ENCODE measurements at regions not wholly inside any gene's neighbourhood (a gene's known extent, or its start where the extent isn't known, plus 50 kb on each side); places are given as distances from the start of the nearest gene placed in this dataset.

DNA sequence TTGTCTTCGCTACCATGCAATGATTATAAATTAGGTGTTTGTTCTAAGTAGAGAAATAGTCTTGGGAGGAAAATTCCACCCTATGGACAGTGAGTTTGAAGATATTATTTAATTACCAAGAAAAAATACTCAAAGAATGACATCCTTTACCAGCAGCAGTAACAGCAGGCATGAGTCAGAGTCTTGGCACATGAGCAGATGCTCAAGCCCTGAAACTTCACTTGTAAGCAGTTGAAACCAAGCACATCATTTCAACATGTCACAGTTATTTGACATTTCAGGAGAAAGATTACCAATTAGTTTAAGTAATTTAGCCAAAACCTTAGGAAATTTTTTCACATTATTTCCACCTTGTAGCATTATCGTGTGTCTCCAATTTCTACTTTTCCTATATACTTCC is 99.2 kb downstream of the C12orf50 start:
- FAIRE-seq = no peak
- no peak for DNase-seq (ENCODE audit: low spot score in 2 of 2)

DNA sequence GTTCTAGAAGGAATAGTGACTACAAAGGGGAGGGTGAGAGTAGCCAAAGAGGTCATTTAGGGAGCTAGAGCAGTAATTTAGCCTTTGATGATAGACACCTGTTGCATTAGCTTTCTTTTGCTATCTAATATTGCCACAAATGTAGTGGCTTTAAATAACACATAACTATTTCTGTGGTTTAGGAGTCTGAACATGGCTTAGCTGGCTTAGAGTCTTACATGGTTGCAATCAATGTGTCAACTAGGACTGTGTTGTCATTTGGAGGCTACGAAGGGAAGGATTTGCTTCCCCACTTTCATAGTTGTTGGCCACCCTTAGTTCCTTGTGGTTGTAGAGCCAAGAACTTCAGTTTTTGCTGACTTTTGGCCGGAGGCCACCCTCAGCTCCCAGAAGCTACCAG is 99.9 kb downstream of the C12orf50 start:
- no peak for FAIRE-seq

DNA sequence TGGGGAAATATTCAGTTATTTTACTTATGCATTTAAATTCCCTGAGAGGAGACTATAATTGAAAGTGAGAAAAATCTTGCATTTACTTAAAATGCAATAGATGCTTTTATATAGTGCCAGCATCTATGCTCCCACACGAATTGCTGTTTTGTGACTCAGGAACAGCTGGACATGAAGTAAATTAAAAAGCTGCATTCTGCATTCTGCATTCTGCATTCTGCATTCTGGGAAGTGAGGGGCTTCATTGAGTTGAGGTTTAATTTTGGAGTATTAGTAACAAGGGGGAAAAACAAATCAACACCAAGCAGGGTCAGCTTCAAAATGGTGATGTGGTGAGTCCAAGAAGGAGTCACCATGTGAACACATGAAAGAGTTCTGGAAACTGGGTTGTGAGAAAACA is 101.2 kb downstream of the C12orf50 start:
- no peak for FAIRE-seq

More for the DNA sequence above, 99.9 kb downstream of the C12orf50 start:
- no peak for DNase-seq (ENCODE audit: low spot score in 2 of 2)

DNA sequence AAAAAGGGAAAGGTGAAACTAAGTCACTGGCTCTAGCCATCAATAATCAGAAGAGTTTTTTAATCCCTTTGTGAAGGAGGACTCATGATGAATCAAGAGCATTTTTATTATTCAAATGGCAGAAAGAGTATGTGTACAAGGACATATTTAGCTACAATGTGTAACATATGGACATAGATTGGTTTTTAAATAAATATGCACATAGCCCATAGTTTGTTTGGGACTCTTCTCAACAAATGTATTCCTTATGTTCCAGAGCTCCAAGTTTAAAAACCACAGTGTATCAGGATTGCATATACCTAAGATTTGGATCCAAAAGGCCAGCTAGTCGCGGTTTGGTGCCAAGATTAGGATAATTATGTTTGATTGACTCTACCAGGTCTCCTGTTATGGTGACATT is 104.2 kb downstream of the C12orf50 start:
- no peak for DNase-seq (ENCODE audit: low spot score in 2 of 2)

More for the DNA sequence above, 101.2 kb downstream of the C12orf50 start:
- DNase-seq (ENCODE audit: low spot score in 2 of 2) = no peak

DNA sequence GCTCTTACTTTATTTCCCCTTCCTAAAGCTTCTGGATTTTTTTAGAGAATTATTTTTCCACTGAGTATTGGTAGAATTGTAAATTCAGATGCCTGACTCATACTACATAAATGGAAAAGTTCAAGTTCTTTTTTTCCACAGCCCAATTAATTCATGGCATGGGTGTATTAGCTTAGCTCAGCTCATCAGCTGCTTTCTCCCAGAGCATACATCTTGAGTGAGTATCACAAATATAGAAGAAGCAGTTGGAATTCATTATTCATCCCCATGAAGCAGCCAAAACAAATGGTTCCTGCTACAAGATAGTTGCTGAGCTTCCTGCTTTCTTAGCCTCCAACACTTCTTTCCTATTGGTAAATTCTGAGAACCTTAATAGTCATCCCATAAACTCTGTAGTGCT is 105.1 kb downstream of the C12orf50 start:
- FAIRE-seq (no peak), DNase-seq (ENCODE audit: low spot score in 2 of 2) (no peak)

More for the DNA sequence above, 104.2 kb downstream of the C12orf50 start:
- FAIRE-seq = no peak

DNA sequence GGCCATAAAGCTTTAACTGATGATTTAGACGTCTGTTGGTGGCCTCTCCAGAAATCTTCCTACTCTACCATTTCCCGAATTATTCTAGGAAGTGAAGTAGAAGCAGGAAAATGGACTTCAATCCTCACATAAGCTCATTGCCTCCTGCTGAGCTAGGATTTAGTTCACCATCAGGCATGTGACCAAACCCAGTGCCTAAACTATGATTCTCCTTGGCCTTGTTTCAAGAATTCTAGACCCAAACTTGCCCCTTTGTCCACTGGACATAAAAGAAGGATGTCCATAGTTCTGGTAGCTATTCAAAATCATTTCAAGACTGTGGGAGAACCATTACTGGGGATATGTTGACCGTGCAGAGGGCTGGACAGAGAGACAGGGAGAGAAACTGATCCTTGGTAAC is 105.8 kb downstream of the C12orf50 start:
- FAIRE-seq (no peak), DNase-seq (ENCODE audit: low spot score in 2 of 2) (no peak)

DNA sequence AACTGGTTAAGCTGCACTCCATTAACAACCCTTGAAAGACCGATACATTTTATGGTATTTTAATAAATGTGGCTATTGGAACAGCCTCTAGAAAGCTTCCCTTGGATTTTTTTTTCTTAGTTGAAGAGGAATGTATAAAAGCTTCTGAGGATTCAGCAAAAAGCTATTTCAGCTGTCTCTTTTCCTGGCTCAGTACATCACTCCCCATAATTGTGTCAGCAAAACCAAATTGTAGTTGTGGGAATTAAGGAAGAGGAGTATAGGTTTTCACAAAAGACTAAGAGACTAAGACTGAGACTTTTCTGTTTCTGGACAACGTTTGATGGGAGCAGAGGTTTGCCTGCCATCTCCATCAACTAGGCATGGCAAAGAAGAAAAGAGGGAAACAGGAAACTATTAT is 106.5 kb downstream of the C12orf50 start:
- FAIRE-seq (no peak), DNase-seq (ENCODE audit: low spot score in 2 of 2) (no peak)

DNA sequence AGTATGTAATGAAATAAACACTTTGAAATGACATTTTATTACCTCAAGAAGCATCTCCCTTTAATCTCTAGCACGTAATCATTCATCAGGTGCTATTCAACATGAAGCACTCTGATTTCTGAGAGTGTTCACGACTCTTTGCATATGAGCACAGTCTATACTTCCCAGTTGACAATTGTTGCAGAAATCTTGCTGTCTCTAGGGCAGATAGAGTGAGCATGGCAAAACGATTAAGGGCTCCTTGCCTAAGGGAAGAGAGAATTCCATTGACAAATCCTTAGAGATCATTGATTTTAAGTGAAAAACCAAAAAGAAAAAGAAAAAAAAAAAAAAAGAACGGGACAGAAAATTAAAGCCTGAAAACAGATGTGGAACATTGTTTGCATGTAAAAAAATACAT is 107.6 kb downstream of the C12orf50 start:
- no peak for DNase-seq (ENCODE audit: low spot score in 2 of 2)
- FAIRE-seq = no peak

DNA sequence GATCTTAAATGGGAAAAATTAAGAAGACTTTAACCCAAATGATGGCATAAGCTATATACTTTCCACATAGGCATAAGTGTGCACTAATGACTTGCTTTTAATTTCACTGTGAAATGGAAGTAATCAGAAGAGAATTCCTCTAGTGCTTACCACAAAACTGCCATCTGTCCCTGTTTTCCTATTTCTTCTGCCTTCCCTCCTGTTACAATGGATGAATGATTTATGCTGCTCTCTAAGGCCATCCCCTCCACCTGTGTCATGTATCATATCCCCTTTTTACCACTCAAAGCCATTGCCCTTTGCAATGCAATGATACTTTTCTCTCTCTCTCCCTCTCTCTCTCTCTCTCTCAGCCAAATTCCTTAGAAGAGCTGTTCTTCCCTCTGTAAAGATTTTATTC is 109.1 kb downstream of the C12orf50 start:
- DNase-seq (ENCODE audit: low spot score in 2 of 2) = no peak
- no peak for FAIRE-seq

DNA sequence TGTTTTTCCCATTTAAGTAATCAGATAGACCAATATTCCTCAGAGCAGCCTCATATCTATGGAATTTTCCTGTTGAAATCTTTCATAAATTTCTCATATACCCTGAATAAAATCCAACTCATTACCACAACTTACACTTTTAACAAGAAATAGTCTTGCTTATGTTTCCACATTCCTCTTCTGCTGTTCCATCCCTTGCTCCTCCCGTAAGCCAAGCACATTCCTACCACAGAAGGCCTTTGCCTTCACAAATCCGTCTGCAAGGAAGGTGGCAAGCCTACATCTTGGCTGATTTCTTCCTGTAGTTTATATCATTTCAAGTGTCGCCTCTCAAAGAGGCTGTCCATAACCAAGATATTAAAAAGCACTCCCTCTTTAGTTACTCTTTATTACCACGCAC is 127.7 kb downstream of the C12orf50 start:
- FAIRE-seq (no peak), DNase-seq (ENCODE audit: low spot score in 2 of 2) (no peak)

DNA sequence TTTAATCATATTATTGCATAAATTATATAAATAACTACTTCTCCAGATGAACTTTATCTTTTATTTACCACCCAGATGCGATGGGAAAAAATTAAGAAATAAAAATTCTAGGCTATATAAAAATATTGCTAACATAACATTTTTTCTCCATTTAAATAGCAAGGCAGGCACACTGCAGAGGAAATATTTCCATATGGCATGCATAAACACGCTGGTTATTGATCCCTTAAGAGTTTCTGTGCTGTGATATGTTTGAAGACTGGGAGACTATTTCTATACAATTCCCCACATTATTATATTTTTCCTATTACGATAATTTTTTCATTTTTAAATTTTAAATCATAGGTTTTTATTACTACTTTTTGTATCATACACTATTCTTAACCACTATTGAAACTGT is 131.5 kb downstream of the C12orf50 start:
- FAIRE-seq (no peak), DNase-seq (ENCODE audit: low spot score in 2 of 2) (no peak)

DNA sequence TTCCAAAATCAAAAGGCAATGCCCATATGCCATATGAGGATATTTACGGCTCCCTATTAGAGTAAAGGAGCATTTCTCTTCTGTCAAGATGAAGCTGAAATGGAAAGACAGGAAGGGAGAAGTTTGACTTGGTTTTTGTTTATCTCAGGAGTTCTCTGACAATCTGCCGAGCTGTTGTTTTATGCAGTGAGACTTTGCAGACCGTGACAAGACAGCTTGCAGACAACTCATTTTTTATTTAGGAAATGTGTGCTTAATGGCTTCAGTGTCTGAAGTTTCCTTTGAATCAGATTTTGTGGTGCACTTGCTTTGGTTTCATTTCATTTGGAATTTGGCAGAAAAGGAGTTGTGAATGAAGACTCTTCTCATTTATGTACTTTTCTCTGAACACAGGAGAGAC is 145.4 kb downstream of the C12orf50 start:
- FAIRE-seq (no peak), DNase-seq (ENCODE audit: low spot score in 2 of 2) (no peak)

DNA sequence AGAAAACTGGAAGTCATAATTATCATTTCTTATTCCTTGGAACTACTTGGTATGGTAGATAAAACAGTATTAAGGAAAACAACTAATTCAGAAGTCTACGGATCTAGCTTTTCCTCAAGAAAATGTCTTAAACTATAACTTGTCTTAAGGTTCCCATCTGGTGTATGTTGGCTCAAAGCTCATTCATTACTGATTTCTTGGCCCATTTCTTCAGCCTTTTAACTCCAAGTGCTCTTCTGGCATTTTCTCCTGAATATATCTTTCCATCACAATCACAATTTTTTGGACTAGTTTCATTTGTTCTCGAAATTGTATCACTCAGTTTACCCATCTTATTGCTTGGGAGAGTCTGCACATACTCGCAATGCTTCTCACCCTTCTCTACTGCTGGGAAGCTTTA is 150.1 kb downstream of the C12orf50 start:
- FAIRE-seq (no peak), DNase-seq (ENCODE audit: low spot score in 2 of 2) (no peak)

DNA sequence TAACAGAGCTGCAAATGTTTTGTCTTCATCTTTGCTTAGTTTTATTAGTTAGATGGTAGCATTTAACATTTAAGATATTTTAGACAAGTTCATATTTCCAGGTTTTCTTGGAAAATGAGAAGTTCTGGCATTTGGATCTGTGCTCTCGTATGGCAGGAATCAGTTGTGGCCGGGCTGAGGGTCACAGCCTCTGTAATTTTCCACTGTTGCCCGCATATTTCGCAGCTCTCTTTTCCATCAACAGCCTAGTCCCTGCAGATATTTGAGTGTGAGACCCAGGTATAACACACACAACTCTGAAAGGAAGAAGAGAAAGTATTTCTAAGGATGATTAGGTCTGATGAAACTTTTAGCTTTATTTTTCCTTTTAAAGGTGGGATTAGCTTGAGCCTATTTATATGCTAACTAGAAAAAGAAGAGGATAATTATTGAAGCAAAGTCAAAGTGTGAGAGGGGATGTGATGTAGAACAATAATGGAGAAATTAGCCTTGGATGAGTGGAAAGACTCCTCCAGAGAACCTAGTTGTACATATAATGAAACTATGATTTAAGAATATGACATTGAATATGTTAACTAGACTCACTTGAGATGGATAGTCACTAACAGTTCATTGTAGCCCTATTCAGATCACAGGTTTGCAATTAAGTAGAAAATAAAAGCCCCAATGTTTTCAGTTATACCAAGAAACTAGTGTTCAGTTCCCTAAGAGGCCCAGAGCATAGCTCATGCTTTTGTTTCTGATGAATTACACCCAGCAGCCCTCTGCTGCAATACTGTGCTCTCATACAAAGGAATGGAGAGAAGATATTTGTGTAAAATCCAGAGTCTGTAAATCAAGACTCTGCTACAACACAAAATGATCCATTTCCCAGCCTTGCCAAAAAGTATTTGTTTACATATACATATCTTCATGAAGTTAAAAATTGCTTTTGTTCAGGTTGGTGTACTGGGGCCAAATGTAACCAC is 158.4 kb downstream of the C12orf50 start:
- FAIRE-seq = no peak
- no peak for DNase-seq (ENCODE audit: low spot score in 2 of 2)

DNA sequence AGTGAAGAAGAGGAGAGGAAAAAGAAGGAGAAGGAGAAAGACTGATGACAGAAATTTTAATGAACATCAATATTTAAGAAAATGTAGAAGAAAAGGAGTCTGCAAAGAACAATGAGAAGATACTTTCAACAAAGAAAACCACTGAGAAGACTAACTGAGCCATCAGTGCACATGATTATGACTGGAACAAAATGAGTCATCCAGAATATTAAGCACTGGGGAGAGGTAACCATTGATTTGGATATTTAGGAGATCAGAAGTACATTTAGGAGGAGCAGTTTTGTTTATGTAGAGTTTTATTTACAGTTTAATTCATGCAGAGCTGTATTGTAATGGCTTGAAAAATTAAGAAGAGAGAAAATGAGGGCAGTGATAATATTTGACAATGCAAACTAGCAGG is 159.1 kb downstream of the C12orf50 start:
- FAIRE-seq (no peak), DNase-seq (ENCODE audit: low spot score in 2 of 2) (no peak)

DNA sequence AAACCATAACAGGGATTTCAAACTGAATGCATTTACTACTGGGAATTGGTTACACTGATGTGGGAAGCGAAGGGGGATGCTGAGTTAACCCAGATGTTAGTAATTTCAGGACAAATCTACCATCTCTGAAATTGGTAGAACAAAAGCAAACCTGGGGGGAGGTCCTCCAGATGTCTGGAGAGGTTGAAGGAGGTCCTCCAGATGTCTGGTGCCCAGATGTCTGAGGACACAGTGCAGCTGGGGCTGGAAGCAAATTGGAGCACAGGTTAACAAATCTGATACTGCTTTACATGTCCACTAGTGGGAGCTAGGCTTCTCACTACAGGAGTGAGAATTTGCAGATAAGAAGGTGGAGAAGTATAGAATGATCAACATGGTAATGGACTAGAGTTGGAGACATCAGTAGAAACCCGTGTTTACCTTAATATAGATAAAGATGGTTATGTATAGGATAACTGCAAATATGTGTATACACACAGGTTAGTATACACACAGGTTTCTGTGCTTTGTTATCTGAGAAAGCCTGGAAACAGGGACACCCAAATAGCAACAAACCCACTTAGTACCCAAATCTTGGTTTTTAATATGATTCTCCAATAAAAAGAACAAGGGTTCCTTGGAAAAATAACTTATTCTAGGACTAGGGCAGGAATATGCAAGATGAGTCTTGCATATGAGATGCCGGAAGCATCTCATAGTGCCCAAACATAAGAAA is 162.5 kb downstream of the C12orf50 start:
- FAIRE-seq (no peak), DNase-seq (ENCODE audit: low spot score in 2 of 2) (no peak)

DNA sequence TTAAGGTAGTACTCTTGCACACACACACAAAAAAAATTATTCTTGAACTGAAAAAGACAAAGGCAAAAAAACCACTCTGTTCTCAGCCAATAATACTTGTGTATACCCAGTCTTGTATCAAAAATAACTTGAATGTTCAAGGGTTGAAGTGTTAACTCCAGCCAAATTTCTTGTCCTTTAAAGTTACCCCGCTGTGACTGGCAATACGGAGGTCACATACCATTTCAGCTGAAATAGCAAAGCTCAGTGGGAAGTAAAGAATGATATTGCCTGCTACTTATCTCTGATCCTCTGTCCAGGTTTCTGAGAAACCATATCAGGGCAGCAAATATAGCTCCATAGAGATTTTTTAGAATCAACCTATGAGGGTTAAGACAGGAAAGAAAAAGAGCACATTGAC is 167.4 kb downstream of the C12orf50 start:
- DNase-seq (ENCODE audit: low spot score in 2 of 2) = no peak
- FAIRE-seq = no peak

DNA sequence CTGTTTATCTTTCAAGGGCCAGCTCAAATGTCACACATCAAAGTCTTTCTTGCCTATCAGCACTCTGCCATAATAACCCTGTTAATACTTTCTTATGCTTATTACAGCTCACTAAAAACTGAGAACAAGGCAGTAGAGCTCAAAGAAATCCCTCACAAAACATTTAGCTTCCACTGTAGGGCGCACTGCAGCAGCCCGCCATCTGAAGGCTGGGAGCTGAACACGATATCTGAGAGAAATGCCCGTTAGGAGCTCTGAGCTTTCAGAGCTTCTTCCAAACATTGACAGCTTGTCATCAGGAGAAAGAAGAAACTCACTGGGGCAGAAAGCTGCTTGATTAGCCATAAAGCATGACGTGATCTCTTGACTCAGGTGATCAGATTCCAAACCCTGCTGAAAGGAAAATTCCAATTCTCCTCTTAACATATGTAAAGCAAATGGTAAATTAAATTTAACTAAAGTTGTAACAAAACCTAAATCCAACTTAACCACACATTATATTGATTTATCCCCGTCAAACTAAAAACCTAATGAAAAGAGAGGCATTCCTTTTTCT is 175.7 kb downstream of the C12orf50 start:
- no peak for FAIRE-seq
- DNase-seq (ENCODE audit: low spot score in 2 of 2) = no peak

DNA sequence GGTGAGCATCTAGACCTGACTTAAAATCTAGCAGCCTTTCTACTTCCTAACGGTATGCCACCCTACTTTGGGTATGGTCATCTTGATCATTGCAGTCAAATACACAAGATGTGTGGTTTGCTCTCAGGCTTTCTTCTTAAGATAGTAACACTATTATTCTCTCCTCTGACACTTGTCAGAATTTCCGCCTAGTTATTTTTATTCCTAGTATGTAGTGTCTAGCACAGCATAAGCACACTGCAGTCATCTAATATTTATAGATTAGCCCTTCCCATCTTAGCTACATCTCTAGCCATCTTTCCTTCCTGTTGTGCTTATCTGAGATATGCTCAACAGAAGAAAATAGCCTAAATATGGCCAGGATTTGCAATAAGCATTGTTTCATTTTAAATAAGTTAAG is 180.1 kb downstream of the C12orf50 start:
- DNase-seq (ENCODE audit: low spot score in 2 of 2) (no peak), FAIRE-seq (no peak)

DNA sequence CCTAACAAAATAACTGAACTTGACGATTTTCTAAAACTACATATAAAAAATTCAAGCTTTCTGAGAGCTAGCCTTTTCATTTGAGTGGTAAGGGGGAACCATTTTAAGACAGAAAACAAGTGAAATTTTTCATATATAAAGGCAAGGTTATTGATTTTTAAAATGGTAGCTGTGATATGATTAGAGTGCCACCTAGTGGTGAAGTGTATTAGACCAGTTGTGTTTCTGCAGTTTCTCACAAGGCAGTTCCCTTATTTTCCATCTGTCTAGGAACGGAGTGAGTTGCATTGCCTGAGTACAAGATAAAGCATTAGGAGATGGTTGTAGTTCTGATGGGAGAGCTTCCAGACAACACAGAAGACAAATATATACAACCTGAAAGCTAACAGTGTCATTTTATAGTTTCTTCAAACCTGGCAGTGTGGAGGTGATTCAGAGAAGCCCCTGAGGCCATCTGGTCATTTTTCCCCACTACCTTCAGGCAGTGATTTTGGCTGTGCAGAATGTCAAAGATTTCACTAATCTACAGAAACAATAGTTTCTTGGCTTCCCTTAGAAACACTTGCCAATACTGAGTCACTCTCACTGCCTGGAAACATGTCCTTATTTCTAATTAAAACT is 180.8 kb downstream of the C12orf50 start:
- FAIRE-seq (peak; percentile 57), DNase-seq (ENCODE audit: low spot score in 2 of 2) (peak; percentile 2 to 9)

DNA sequence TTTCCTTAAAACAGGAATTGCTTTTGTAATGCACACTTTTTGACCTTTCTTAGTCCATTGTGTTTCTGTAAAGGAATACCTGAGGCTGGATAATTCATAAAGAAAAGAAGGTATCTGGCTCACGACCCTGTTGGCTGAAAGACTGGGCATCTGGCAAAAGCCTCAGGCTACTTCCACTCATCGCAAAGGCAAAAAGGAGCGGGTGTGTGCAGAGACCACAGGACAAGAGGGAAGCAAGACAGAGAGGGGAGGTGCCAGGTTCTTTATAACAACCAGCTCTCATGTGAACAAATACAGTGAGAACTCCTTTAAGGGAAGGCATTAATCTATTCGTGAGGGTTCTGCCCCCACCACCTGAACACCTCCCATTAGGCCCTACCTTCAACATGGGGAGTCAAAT is 182.1 kb downstream of the C12orf50 start:
- FAIRE-seq = no peak
- DNase-seq (ENCODE audit: low spot score in 2 of 2) = no peak
